ENCODE measurements at regions not wholly inside any gene's neighbourhood (a gene's known extent, or its start where the extent isn't known, plus 50 kb on each side); places are given as distances from the start of the nearest gene placed in this dataset.
A peak's percentile ranks its signal among the peaks of the same experiment; 100 is the strongest.

DNA sequence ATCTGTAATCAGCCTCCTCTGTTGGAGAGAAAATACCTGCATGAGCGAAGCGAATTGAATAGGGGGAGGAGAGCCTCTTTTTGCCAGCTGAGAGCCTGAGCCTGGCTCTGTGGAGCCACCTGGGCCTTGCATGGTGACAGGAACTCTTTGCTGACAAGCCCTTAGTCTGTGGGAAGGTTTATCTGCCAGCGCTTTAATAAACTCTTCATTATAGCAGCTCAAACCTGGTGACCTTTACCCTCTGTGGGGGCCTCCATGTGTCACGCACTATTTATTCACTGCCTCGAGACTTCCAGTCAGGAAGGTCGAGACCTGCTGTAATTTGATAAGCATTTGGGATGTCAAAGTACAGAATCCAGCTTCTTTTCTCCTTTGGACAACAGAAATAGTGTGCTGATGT lies 282.6 kb downstream of the CBLN1 start:
- Histone ChIP-seq H2AFZ (no peak overlapping the region), H3K36me3 (replicated peaks; ENCODE audit: insufficient read depth, low read depth) (no peaks in the 10 kb centered on the region), H3K9me2 (replicated peaks; ENCODE audit: insufficient read depth) (no peaks in the 10 kb centered on the region), H3K27ac (peak overlapping the region; percentile 69), H3K4me3 (no peak overlapping the region), H4K20me1 (ENCODE audit: insufficient read depth, poor library complexity, severe bottlenecking) (no peaks in the 10 kb centered on the region), H3K9me3 (ENCODE audit: low read depth) (no peaks in the 10 kb centered on the region), H3K4me2 (peak overlapping the region; percentile 20), H3K79me2 (no peaks in the 10 kb centered on the region), H3K27me3 (no peaks in the 10 kb centered on the region), H3K4me1 (ENCODE audit: insufficient read depth) (peaks cover 13% of the 10 kb centered on the region)
- no peak for TF ChIP-seq EZH2phosphoT487 (IDR thresholded peaks at IDR 0.05; ENCODE audit: low read depth, severe bottlenecking, unreplicated experiment)
- no peak for TF ChIP-seq CTCF (IDR thresholded peaks at IDR 0.05; ENCODE audit: poor library complexity)
- peak; percentile 55 for DNase-seq (ENCODE audit: low spot score)
- WGBS (ENCODE audit: low lambda C conversion rate, missing lambda C conversion rate): 51% methylated on average over 6 of the region's 6 CpGs

DNA sequence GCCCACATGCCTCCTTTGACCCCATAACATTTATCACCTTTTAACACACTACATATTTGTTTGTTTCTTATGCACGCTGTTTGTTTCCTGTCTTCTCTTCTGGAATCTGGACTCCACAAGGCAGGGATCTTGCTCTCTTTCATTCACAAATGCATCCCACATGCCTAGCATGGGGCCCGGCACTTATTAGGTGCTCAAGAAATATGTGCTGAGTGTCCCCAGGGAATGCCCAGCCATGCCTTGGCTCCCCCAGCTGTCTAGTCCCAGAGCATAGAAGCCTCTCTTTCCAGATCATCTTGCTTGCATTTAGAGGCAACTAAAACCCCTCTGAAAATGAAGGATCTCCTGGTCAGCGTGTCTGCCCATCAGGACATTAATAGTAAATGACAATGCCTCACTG lies 283.7 kb downstream of the CBLN1 start:
- peaks cover 13% of the 10 kb centered on the region for H3K4me1 ChIP-seq (ENCODE audit: insufficient read depth)
- no peak overlapping the region for H3K4me3 ChIP-seq
- no peaks in the 10 kb centered on the region for H3K79me2 ChIP-seq
- H3K9me2 ChIP-seq (replicated peaks; ENCODE audit: insufficient read depth): no peaks in the 10 kb centered on the region
- H3K4me2 ChIP-seq: no peak overlapping the region
- no peaks in the 10 kb centered on the region for H3K36me3 ChIP-seq (replicated peaks; ENCODE audit: insufficient read depth, low read depth)
- peak overlapping the region; percentile 69 for H3K27ac ChIP-seq
- no peak for DNase-seq (ENCODE audit: low spot score)
- H3K9me3 ChIP-seq (ENCODE audit: low read depth): no peaks in the 10 kb centered on the region
- no peak overlapping the region for H2AFZ ChIP-seq
- no peaks in the 10 kb centered on the region for H4K20me1 ChIP-seq (ENCODE audit: insufficient read depth, poor library complexity, severe bottlenecking)
- WGBS (ENCODE audit: low lambda C conversion rate, missing lambda C conversion rate): 89% methylated on average over 3 of the region's 3 CpGs
- no peaks in the 10 kb centered on the region for H3K27me3 ChIP-seq
- TF ChIP-seq CTCF (IDR thresholded peaks at IDR 0.05; ENCODE audit: poor library complexity) (no peak), EZH2phosphoT487 (IDR thresholded peaks at IDR 0.05; ENCODE audit: low read depth, severe bottlenecking, unreplicated experiment) (no peak), EZH2 (IDR thresholded peaks at IDR 0.05; ENCODE audit: borderline replicate concordance) (no peak)

DNA sequence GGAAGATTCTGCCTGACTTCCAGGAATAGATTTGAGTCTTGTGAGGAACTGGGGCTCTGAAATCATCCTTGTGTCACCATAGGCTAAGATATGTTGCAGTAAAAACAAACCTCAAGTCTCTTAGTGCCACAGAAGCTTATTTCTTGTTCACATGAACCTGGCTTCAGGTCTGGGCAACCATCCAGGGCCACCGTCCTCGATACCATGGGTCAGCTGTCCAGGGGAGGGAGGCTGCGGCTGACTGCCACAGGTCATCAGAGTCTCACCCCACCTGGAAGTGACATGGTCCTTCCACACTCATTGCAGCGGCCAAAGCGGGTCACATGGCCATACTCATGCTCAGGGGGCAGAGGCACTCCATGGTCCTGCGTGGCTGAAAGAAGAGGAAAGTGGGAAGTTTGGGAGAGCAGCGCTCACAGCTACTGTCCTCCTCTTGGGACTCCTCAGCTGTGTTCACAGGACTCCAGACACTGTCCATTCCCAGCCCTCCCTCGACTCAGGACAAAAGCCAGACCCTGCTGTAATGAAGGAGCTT lies 284.5 kb downstream of the CBLN1 start:
- Histone ChIP-seq H3K9me3 (ENCODE audit: low read depth) (no peaks in the 10 kb centered on the region), H3K9me2 (replicated peaks; ENCODE audit: insufficient read depth) (no peaks in the 10 kb centered on the region), H3K27ac (no peak overlapping the region), H3K4me3 (no peak overlapping the region), H3K79me2 (no peaks in the 10 kb centered on the region), H3K36me3 (replicated peaks; ENCODE audit: insufficient read depth, low read depth) (no peaks in the 10 kb centered on the region), H3K4me2 (no peak overlapping the region), H3K4me1 (ENCODE audit: insufficient read depth) (peaks cover 13% of the 10 kb centered on the region), H2AFZ (no peak overlapping the region), H3K27me3 (no peaks in the 10 kb centered on the region), H4K20me1 (ENCODE audit: insufficient read depth, poor library complexity, severe bottlenecking) (no peaks in the 10 kb centered on the region)
- TF ChIP-seq EZH2phosphoT487 (IDR thresholded peaks at IDR 0.05; ENCODE audit: low read depth, severe bottlenecking, unreplicated experiment) (no peak), CTCF (IDR thresholded peaks at IDR 0.05; ENCODE audit: poor library complexity) (no peak), EZH2 (IDR thresholded peaks at IDR 0.05; ENCODE audit: borderline replicate concordance) (no peak)
- WGBS (ENCODE audit: low lambda C conversion rate, missing lambda C conversion rate): 85% methylated on average over 8 of the region's 8 CpGs
- no peak for DNase-seq (ENCODE audit: low spot score)

GRCh38 chr16:48978501-48978900 lies 303.1 kb downstream of the CBLN1 start:
- Histone ChIP-seq H3K4me2 (no peak overlapping the region), H3K9me3 (ENCODE audit: low read depth) (no peaks in the 10 kb centered on the region), H3K27ac (no peak overlapping the region), H2AFZ (no peak overlapping the region), H3K4me1 (ENCODE audit: insufficient read depth) (no peaks in the 10 kb centered on the region), H3K36me3 (replicated peaks; ENCODE audit: insufficient read depth, low read depth) (no peaks in the 10 kb centered on the region), H3K4me3 (no peak overlapping the region), H3K9me2 (replicated peaks; ENCODE audit: insufficient read depth) (no peaks in the 10 kb centered on the region), H4K20me1 (ENCODE audit: insufficient read depth, poor library complexity, severe bottlenecking) (no peaks in the 10 kb centered on the region), H3K79me2 (no peaks in the 10 kb centered on the region), H3K27me3 (no peaks in the 10 kb centered on the region)
- no peak for TF ChIP-seq CTCF (IDR thresholded peaks at IDR 0.05; ENCODE audit: poor library complexity)
- TF ChIP-seq EZH2phosphoT487 (IDR thresholded peaks at IDR 0.05; ENCODE audit: low read depth, severe bottlenecking, unreplicated experiment): no peak
- no peak for TF ChIP-seq EZH2 (IDR thresholded peaks at IDR 0.05; ENCODE audit: borderline replicate concordance)
- WGBS (ENCODE audit: low lambda C conversion rate, missing lambda C conversion rate): 92% methylated on average over 2 of the region's 2 CpGs
- DNase-seq (ENCODE audit: low spot score): no peak

Measured in hepatocyte (in vitro differentiated cells).